UCSD-AML1 (cell line): ENCODE measurements at regions not wholly inside any gene's neighbourhood (a gene's known extent, or its start where the extent isn't known, plus 50 kb on each side); places are given as distances from the start of the nearest gene placed in this dataset.

ENCODE experiments used
- DNase-seq: peaks from one replicate; lab custom pipeline; 2025; ENCODE audit not compliant: unreplicated experiment; lab: John Stamatoyannopoulos, UW

- no peak for DNase-seq
Observed at GRCh38 chr14:80446356-80446755, 235.1 kb upstream of the DIO2 start.

- no peak for DNase-seq
Observed at GRCh38 chr14:80445605-80446004, 234.3 kb upstream of the DIO2 start.

GRCh38 chr14:80434574-80435321 is 223.4 kb upstream of the DIO2 start:
- no peak for DNase-seq

- DNase-seq = no peak
Observed at GRCh38 chr14:80433811-80434210, 222.5 kb upstream of the DIO2 start.

GRCh38 chr14:80428671-80429070 is 217.4 kb upstream of the DIO2 start:
- DNase-seq = no peak

- no peak for DNase-seq
Observed at GRCh38 chr14:80428171-80428570, 216.9 kb upstream of the DIO2 start.

- DNase-seq = no peak
Observed at GRCh38 chr14:80427101-80427500, 215.8 kb upstream of the DIO2 start.

- no peak for DNase-seq
Observed at GRCh38 chr14:80426683-80427082, 215.4 kb upstream of the DIO2 start.

- DNase-seq = no peak
Observed at GRCh38 chr14:80425686-80426085, 214.4 kb upstream of the DIO2 start.

- no peak for DNase-seq
Observed at GRCh38 chr14:80419769-80420168, 208.5 kb upstream of the DIO2 start.

GRCh38 chr14:80419345-80419744 is 208.0 kb upstream of the DIO2 start:
- DNase-seq = no peak

- no peak for DNase-seq
Observed at GRCh38 chr14:80415636-80416035, 204.3 kb upstream of the DIO2 start.

GRCh38 chr14:80414080-80414479 is 202.8 kb upstream of the DIO2 start:
- DNase-seq = no peak

GRCh38 chr14:80404413-80404812 is 193.1 kb upstream of the DIO2 start:
- DNase-seq = no peak

- no peak for DNase-seq
Observed at GRCh38 chr14:80403036-80403435, 191.7 kb upstream of the DIO2 start.

GRCh38 chr14:80395031-80395430 is 183.7 kb upstream of the DIO2 start:
- no peak for DNase-seq

GRCh38 chr14:80393766-80394165 is 182.5 kb upstream of the DIO2 start:
- no peak for DNase-seq

GRCh38 chr14:80390906-80391305 is 179.6 kb upstream of the DIO2 start:
- DNase-seq = no peak

GRCh38 chr14:80388980-80389711 is 177.8 kb upstream of the DIO2 start:
- no peak for DNase-seq

- DNase-seq = no peak
Observed at GRCh38 chr14:80387563-80387981, 176.3 kb upstream of the DIO2 start.

GRCh38 chr14:80385336-80385735 is 174.0 kb upstream of the DIO2 start:
- no peak for DNase-seq

- DNase-seq = no peak
Observed at GRCh38 chr14:80383223-80383622, 171.9 kb upstream of the DIO2 start.
